ENCODE measurements at regions not wholly inside any gene's neighbourhood (a gene's known extent, or its start where the extent isn't known, plus 50 kb on each side); places are given as distances from the start of the nearest gene placed in this dataset.

DNA sequence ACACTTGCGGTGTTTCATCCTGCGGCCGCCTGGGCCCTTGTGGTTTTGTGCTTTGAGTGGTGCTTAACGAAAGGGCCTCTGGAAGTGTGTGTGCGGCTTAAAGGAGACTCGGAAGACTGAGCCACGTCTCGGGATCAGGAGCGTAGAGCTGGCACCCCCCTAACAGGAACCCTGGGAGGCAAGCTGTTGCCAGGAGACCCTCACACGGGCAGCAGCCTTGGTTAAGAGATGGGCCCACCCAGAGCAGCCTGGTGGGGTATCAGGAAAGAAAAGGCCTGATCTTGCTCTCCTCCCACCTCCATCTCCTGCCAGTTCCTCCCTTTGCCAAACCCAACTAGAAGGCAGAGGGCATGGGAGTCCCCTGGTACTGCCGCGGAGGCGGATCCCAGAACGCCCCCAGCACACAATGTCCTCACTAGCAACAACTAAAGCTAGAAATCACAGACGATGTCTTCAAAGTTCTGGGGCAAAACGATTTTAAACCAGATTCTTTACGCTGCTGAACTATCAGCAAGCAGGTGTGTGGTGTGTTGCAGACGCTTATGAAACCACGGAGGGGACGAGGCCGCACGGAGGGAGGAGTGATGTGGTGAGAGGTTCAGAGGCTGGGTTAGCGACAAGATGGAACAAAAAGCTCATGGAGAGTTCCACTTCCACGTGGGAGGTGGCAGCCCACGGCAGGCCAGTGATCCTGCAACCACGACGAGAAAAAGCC, 67.0 kb upstream of the INPP5A start:
- WGBS, 2 donors (ENCODE audit: low coverage in 1 of 2): 71 to 83% methylated on average over 13 to 27 of the region's 27 CpGs

DNA sequence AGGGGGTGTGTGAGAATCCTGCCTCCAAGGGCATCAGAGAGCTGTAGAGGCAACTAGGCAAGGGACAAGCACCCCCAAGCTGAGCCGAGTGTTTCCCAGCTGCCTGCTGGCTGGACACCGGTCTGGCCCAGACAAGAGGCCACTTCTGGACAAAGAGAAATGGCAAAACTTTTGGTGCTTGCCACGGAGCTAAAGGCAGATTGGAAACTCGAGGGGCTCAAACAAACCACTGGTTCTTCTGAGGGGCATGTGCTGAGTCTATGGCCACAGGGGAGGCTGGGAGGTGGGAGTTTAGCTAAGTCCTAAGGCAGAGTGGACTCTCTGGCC, 66.5 kb upstream of the INPP5A start:
- TF ChIP-seq POLR2AphosphoS5 (IDR thresholded peaks at IDR 0.05) (no peak), POLR2A (IDR thresholded peaks at IDR 0.05) (no peak), EP300 (IDR thresholded peaks at IDR 0.05; ENCODE audit: low read depth) (no peak)
- TF ChIP-seq, protein P1, sequence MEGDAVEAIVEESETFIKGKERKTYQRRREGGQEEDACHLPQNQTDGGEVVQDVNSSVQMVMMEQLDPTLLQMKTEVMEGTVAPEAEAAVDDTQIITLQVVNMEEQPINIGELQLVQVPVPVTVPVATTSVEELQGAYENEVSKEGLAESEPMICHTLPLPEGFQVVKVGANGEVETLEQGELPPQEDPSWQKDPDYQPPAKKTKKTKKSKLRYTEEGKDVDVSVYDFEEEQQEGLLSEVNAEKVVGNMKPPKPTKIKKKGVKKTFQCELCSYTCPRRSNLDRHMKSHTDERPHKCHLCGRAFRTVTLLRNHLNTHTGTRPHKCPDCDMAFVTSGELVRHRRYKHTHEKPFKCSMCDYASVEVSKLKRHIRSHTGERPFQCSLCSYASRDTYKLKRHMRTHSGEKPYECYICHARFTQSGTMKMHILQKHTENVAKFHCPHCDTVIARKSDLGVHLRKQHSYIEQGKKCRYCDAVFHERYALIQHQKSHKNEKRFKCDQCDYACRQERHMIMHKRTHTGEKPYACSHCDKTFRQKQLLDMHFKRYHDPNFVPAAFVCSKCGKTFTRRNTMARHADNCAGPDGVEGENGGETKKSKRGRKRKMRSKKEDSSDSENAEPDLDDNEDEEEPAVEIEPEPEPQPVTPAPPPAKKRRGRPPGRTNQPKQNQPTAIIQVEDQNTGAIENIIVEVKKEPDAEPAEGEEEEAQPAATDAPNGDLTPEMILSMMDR (IDR thresholded peaks at IDR 0.05): no peak
- no peaks in the 10 kb centered on the region for H3K9me3 ChIP-seq
- in situ Hi-C loops (cut with MboI; ENCODE audit: low pct_ligation_motif_present in 1 of 4, low pct_unique_long_range_greater_than_20kb in 1 of 4, low sequenced_read_pairs in 3 of 4) (loop anchor here in 1 of 4 donors (25.0 kb wide), 1 partner anchor 259 kb away; no protein-coding TSS in a partner anchor), intact Hi-C loops (cut with DNase I; ENCODE audit: low total_unique reads) (no loop called here)
- peaks cover 12 to 26% (median 24%) of the 10 kb centered on the region in 4 donors for H3K4me1 ChIP-seq
- H3K4me3 ChIP-seq: no peak overlapping the region
- no peak for DNase-seq
- WGBS, 2 donors (ENCODE audit: low coverage in 1 of 2): 93% methylated on average over 4 of the region's 4 CpGs; no CpG with 5 or more reads in 1 of the 2 donors
- H3K27ac ChIP-seq: no peak overlapping the region
- H3K36me3 ChIP-seq: no peaks in the 10 kb centered on the region
- H3K27me3 ChIP-seq: no peaks in the 10 kb centered on the region

More for the DNA sequence above, 67.0 kb upstream of the INPP5A start:
- no peak for TF ChIP-seq POLR2A (IDR thresholded peaks at IDR 0.05)
- TF ChIP-seq, protein P1 (IDR thresholded peaks at IDR 0.05): no peak
- TF ChIP-seq EP300 (IDR thresholded peaks at IDR 0.05; ENCODE audit: low read depth): no peak
- no peak for TF ChIP-seq POLR2AphosphoS5 (IDR thresholded peaks at IDR 0.05)
- intact Hi-C loops (cut with DNase I; ENCODE audit: low total_unique reads): no loop called here
- Histone ChIP-seq H3K4me1 (peaks cover 14 to 31% (median 28%) of the 10 kb centered on the region in 4 donors), H3K27me3 (no peaks in the 10 kb centered on the region), H3K27ac (peak overlapping the region in 2 of 4 donors; percentile 18 to 58), H3K36me3 (no peaks in the 10 kb centered on the region), H3K4me3 (no peak overlapping the region), H3K9me3 (no peaks in the 10 kb centered on the region)
- in situ Hi-C loops (cut with MboI; ENCODE audit: low pct_ligation_motif_present in 1 of 4, low pct_unique_long_range_greater_than_20kb in 1 of 4, low sequenced_read_pairs in 3 of 4): loop anchor here in 1 of 4 donors (25.0 kb wide), 1 partner anchor 258 kb away; no protein-coding TSS in a partner anchor
- DNase-seq: peak; percentile 6

- whole genome bisulfite sequencing, 2 donors (ENCODE audit: low coverage in 1 of 2): 95% methylated on average over 9 of the region's 9 CpGs; no CpG with 5 or more reads in 1 of the 2 donors
- Histone ChIP-seq H3K27ac (no peak overlapping the region), H3K9me3 (no peaks in the 10 kb centered on the region), H3K4me1 (peaks cover 12 to 24% (median 24%) of the 10 kb centered on the region in 4 donors), H3K27me3 (no peaks in the 10 kb centered on the region), H3K36me3 (no peaks in the 10 kb centered on the region), H3K4me3 (no peak overlapping the region)
- intact Hi-C loops (cut with DNase I; ENCODE audit: low total_unique reads) (no loop called here), in situ Hi-C loops (cut with MboI; ENCODE audit: low pct_ligation_motif_present in 1 of 4, low pct_unique_long_range_greater_than_20kb in 1 of 4, low sequenced_read_pairs in 3 of 4) (loop anchor here in 1 of 4 donors (25.0 kb wide), 1 partner anchor 259 kb away; no protein-coding TSS in a partner anchor)
- TF ChIP-seq EP300 (IDR thresholded peaks at IDR 0.05; ENCODE audit: low read depth) (no peak), POLR2AphosphoS5 (IDR thresholded peaks at IDR 0.05) (no peak), POLR2A (IDR thresholded peaks at IDR 0.05) (no peak)
- TF ChIP-seq, protein P1 (IDR thresholded peaks at IDR 0.05): no peak
- peak; percentile 5 for DNase-seq
Observed at GRCh38 chr10:132471484-132471883, 66.1 kb upstream of the INPP5A start.

GRCh38 chr10:132475086-132475485, 62.5 kb upstream of the INPP5A start:
- H3K4me3 ChIP-seq: no peak overlapping the region
- no peak for DNase-seq
- TF ChIP-seq POLR2A (IDR thresholded peaks at IDR 0.05) (no peak), POLR2AphosphoS5 (IDR thresholded peaks at IDR 0.05) (no peak), EP300 (IDR thresholded peaks at IDR 0.05; ENCODE audit: low read depth) (no peak)
- TF ChIP-seq, protein P1 (IDR thresholded peaks at IDR 0.05): no peak
- WGBS, 2 donors (ENCODE audit: low coverage in 1 of 2): 47 to 56% methylated on average over 1 of the region's 1 CpG
- H3K4me1 ChIP-seq: no peaks in the 10 kb centered on the region
- no peaks in the 10 kb centered on the region for H3K27me3 ChIP-seq
- H3K9me3 ChIP-seq: no peaks in the 10 kb centered on the region
- intact Hi-C loops (cut with DNase I; ENCODE audit: low total_unique reads): no loop called here
- no peaks in the 10 kb centered on the region for H3K36me3 ChIP-seq
- no peak overlapping the region for H3K27ac ChIP-seq
- in situ Hi-C loops (cut with MboI; ENCODE audit: low pct_ligation_motif_present in 1 of 4, low pct_unique_long_range_greater_than_20kb in 1 of 4, low sequenced_read_pairs in 3 of 4): no loop called here

Data from transverse colon (tissue), 4 donors.